HepG2 (cell line): ENCODE measurements at regions not wholly inside any gene's neighbourhood (a gene's known extent, or its start where the extent isn't known, plus 50 kb on each side); places are given as distances from the start of the nearest gene placed in this dataset.

Experiments
- ATAC-seq: fragments of 200-7000 bp; cut with Tn5 transposase; 3 replicates; pipeline ENCODE4 v1.9.1; 2020; ENCODE audit warnings: mild to moderate bottlenecking, moderate library complexity
- BruUV-seq: library from RNA; stranded (reverse); fragments of 400-500 nt; replicated peaks from 2 replicates; lab custom pipeline; 2021; lab: Mats Ljungman, UMichigan
- CTCF ChIA-PET: fragments of 300-600 bp; formaldehyde crosslinking; extraction: SDS; loops from one replicate; lab custom pipeline; 2021; ENCODE audit warnings: low total read pairs, inconsistent platforms, low intra/inter-chr PET ratio; lab: Yijun Ruan, JAX
- POLR2A ChIA-PET: fragments of 350-600 bp; sonication (Branson Sonifier 250); formaldehyde crosslinking; loops from one replicate; lab custom pipeline; 2020; ENCODE audit warnings: antibody characterized with exemption, inconsistent platforms; lab: Yijun Ruan, JAX
- DNase-seq: peaks from one replicate; pipeline ENCODE4 v3.0.0-alpha.2; 2015; ENCODE audit warnings: low spot score
- FAIRE-seq: peaks from 3 replicates; lab custom pipeline; 2011; peaks lifted over from hg19 to GRCh38; lab: Jason Lieb, UNC
- H2AFZ ChIP-seq: one replicate; pipeline ENCODE4 v1.6.1; 2011; ENCODE audit warnings: low read length, inconsistent platforms
- H3K27ac ChIP-seq: fragments of 300-600 bp; 3 replicates; pipeline ENCODE4 v1.8.0; 2011; ENCODE audit warnings: mixed run types, mild to moderate bottlenecking, mixed read lengths, low read length, inconsistent platforms; ENCODE audit not compliant: insufficient read depth; ENCODE audit errors: extremely low read length
- H3K27me3 ChIP-seq, 2 experiments: fragments of 200-600 bp in 1 of 2; 2 replicates in 1 of 2; 3 replicates in 1 of 2; pipeline versions ENCODE4 v1.6.0 to v1.8.0; 2011; ENCODE audit warnings: low read length in 2 of 2, mild to moderate bottlenecking in 2 of 2, moderate library complexity in 2 of 2, inconsistent platforms in 1 of 2; ENCODE audit not compliant: insufficient read depth in 2 of 2, control insufficient read depth in 1 of 2
- H3K36me3 ChIP-seq, 2 experiments: fragments of 200-600 bp in 1 of 2; replicated peaks in 1 of 2; 2 replicates in 1 of 2; 3 replicates in 1 of 2; pipeline versions ENCODE4 v1.5.1 to v1.8.0; 2011; ENCODE audit warnings: low read length in 2 of 2, inconsistent platforms in 1 of 2; ENCODE audit not compliant: insufficient read depth in 2 of 2, control insufficient read depth in 1 of 2
- H3K4me1 ChIP-seq: 2 replicates; pipeline ENCODE4 v1.5.1; 2012; ENCODE audit warnings: low read length, inconsistent platforms; ENCODE audit not compliant: insufficient read depth
- H3K4me2 ChIP-seq: 2 replicates; pipeline ENCODE4 v1.6.0; 2011; ENCODE audit warnings: low read depth, low read length, inconsistent platforms
- H3K4me3 ChIP-seq, 3 experiments: fragments of 200-600 bp in 1 of 3; sonication (generic), shearing (Covaris generic) in 1 of 3; replicated peaks in 1 of 3; 2 replicates each; pipeline ENCODE4 v1.5.1; 2011 to 2016; ENCODE audit warnings: low read length in 3 of 3, inconsistent platforms in 2 of 3, low read depth in 2 of 3, mild to moderate bottlenecking in 2 of 3, control low read depth in 1 of 3, mixed read lengths in 1 of 3; ENCODE audit not compliant: insufficient read depth in 1 of 3
- H3K79me2 ChIP-seq: one replicate; pipeline ENCODE4 v1.6.1; 2011; ENCODE audit warnings: low read length, inconsistent platforms; ENCODE audit not compliant: insufficient read depth
- H3K9ac ChIP-seq: 2 replicates; pipeline ENCODE4 v1.6.0; 2011; ENCODE audit warnings: mild to moderate bottlenecking, low read depth, low read length, inconsistent platforms; ENCODE audit not compliant: insufficient read depth
- H3K9me3 ChIP-seq: 2 replicates; pipeline ENCODE4 v1.5.1; 2012; ENCODE audit warnings: mild to moderate bottlenecking, low read length
- H4K20me1 ChIP-seq: 2 replicates; pipeline ENCODE4 v1.6.0; 2011; ENCODE audit warnings: inconsistent platforms, mild to moderate bottlenecking, low read length, moderate library complexity; ENCODE audit not compliant: insufficient read depth
- CENPT ChIP-seq: sonication (generic); formaldehyde crosslinking; IDR thresholded peaks from 2 replicates; pipeline ENCODE4 v1.8.0; 2022; ENCODE audit warnings: low read depth, mild to moderate bottlenecking, moderate library complexity, missing genetic modification reagents
- IKZF5 ChIP-seq: IDR thresholded peaks from 2 replicates; pipeline ENCODE4 v1.6.1; 2018; ENCODE audit warnings: missing genetic modification reagents, mild to moderate bottlenecking, missing compliant biosample characterization
- MIER3 ChIP-seq: IDR thresholded peaks from 2 replicates; pipeline ENCODE4 v1.6.1; 2016; ENCODE audit warnings: missing compliant biosample characterization, borderline replicate concordance
- SRF ChIP-seq: IDR thresholded peaks from 2 replicates; pipeline ENCODE4 v1.6.1; 2011; ENCODE audit warnings: mild to moderate bottlenecking, low read depth, low read length, moderate library complexity
- ZNF7 ChIP-seq: IDR thresholded peaks from 2 replicates; pipeline ENCODE4 v1.6.1; 2016; ENCODE audit warnings: missing biosample characterization, missing genetic modification reagents
- ZNF703 ChIP-seq: sonication (generic); formaldehyde crosslinking; IDR thresholded peaks from 2 replicates; pipeline ENCODE4 v1.5.1; 2020; ENCODE audit warnings: missing genetic modification reagents, mild to moderate bottlenecking, moderate library complexity, borderline replicate concordance
- ZSCAN31 ChIP-seq: sonication (generic); formaldehyde crosslinking; IDR thresholded peaks from 2 replicates; pipeline ENCODE4 v1.5.0; 2020; ENCODE audit warnings: low read depth, mild to moderate bottlenecking, missing genetic modification reagents
- in situ Hi-C: cut with HindIII; loops from 2 replicates; pipeline ENCODE4 v1.10.0; 2017; ENCODE audit warnings: low pct_unique_long_range_greater_than_20kb; ENCODE audit not compliant: extremely low pct_ligation_motif_present
- intact Hi-C: fragments of 100-400 bp; cut with micrococcal nuclease; formaldehyde crosslinking; loops from one replicate; pipeline ENCODE4 v1.10.0; 2022; ENCODE audit not compliant: unreplicated experiment
- TF ChIP-seq, protein P1 (sequence below): IDR thresholded peaks from 2 replicates; pipeline ENCODE4 v1.6.1; 2016; ENCODE audit warnings: control low read depth
- TF ChIP-seq, protein P2 (sequence below), 2 experiments: sonication (generic) in 1 of 2; formaldehyde crosslinking in 1 of 2; IDR thresholded peaks; 2 replicates each; pipeline versions ENCODE4 v1.6.1 to v1.9.0; 2014 to 2022; ENCODE audit warnings: antibody characterized with exemption in 1 of 2, borderline replicate concordance in 1 of 2, inconsistent platforms in 1 of 2, low read depth in 1 of 2, missing genetic modification reagents in 1 of 2
- TF ChIP-seq, protein P3 (sequence below): sonication (generic); formaldehyde crosslinking; IDR thresholded peaks from 2 replicates; pipeline ENCODE4 v1.4.0; 2020; ENCODE audit warnings: missing genetic modification reagents

DNA sequence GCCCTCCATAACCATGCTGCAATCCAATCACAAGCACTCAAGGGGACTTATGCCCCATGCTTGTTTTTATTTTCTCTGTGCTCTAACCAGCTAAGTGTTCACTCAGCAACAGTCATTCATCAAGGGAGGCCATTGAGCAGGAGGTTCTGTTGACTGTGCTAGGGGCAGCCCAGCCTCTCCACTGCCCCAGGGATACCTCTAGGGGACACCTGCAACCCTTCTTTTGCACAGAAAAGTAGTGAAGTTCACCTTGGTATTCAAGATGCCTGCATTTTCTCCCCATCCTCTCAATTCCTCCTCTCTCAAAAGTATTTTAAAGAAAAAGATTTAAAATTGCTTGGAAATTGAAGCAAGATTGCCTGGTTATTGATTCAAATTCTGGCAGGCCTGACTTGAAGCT is 124.7 kb upstream of the GNAO1 start:
- H3K9me3 ChIP-seq, result no peaks in the 10 kb centered on the region
- POLR2A ChIA-PET, result no interaction called here
- BruUV-seq, result no TSS peak
- no peaks in the 10 kb centered on the region for H3K79me2 ChIP-seq
- no peaks in the 10 kb centered on the region for H3K36me3 ChIP-seq
- CTCF ChIA-PET, result no interaction called here
- ATAC-seq, result no peak
- intact Hi-C loops, result no loop called here
- FAIRE-seq, result no peak
- no peak overlapping the region for H2AFZ ChIP-seq
- no peaks in the 10 kb centered on the region for H3K27me3 ChIP-seq
- no peak overlapping the region for H3K4me2 ChIP-seq
- no peak for DNase-seq
- in situ Hi-C loops, result no loop called here
- no peak overlapping the region for H3K9ac ChIP-seq
- no peak overlapping the region for H3K4me3 ChIP-seq
- H3K27ac ChIP-seq, result no peak overlapping the region
- no peaks in the 10 kb centered on the region for H4K20me1 ChIP-seq
- no peaks in the 10 kb centered on the region for H3K4me1 ChIP-seq
- TF ChIP-seq, protein P1, sequence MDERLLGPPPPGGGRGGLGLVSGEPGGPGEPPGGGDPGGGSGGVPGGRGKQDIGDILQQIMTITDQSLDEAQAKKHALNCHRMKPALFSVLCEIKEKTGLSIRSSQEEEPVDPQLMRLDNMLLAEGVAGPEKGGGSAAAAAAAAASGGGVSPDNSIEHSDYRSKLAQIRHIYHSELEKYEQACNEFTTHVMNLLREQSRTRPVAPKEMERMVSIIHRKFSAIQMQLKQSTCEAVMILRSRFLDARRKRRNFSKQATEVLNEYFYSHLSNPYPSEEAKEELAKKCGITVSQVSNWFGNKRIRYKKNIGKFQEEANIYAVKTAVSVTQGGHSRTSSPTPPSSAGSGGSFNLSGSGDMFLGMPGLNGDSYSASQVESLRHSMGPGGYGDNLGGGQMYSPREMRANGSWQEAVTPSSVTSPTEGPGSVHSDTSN (CRISPR knock-in tag), result no peak
- TF ChIP-seq MIER3 (no peak), ZNF703 (CRISPR knock-in tag) (no peak), ZNF7 (CRISPR knock-in tag) (no peak), SRF (no peak), ZSCAN31 (CRISPR knock-in tag) (no peak), IKZF5 (no peak), CENPT (CRISPR knock-in tag) (no peak)
- TF ChIP-seq, protein P2, sequence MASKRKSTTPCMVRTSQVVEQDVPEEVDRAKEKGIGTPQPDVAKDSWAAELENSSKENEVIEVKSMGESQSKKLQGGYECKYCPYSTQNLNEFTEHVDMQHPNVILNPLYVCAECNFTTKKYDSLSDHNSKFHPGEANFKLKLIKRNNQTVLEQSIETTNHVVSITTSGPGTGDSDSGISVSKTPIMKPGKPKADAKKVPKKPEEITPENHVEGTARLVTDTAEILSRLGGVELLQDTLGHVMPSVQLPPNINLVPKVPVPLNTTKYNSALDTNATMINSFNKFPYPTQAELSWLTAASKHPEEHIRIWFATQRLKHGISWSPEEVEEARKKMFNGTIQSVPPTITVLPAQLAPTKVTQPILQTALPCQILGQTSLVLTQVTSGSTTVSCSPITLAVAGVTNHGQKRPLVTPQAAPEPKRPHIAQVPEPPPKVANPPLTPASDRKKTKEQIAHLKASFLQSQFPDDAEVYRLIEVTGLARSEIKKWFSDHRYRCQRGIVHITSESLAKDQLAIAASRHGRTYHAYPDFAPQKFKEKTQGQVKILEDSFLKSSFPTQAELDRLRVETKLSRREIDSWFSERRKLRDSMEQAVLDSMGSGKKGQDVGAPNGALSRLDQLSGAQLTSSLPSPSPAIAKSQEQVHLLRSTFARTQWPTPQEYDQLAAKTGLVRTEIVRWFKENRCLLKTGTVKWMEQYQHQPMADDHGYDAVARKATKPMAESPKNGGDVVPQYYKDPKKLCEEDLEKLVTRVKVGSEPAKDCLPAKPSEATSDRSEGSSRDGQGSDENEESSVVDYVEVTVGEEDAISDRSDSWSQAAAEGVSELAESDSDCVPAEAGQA (IDR thresholded peaks at IDR 0.05; ENCODE audit: low read depth), result no peak
- TF ChIP-seq, protein P2 (CRISPR knock-in tag; IDR thresholded peaks at IDR 0.05; ENCODE audit: borderline replicate concordance), result no peak
- TF ChIP-seq, protein P3, sequence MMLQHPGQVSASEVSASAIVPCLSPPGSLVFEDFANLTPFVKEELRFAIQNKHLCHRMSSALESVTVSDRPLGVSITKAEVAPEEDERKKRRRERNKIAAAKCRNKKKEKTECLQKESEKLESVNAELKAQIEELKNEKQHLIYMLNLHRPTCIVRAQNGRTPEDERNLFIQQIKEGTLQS (CRISPR knock-in tag), result no peak
